ENCODE measurements at regions not wholly inside any gene's neighbourhood (a gene's known extent, or its start where the extent isn't known, plus 50 kb on each side); places are given as distances from the start of the nearest gene placed in this dataset.

DNA sequence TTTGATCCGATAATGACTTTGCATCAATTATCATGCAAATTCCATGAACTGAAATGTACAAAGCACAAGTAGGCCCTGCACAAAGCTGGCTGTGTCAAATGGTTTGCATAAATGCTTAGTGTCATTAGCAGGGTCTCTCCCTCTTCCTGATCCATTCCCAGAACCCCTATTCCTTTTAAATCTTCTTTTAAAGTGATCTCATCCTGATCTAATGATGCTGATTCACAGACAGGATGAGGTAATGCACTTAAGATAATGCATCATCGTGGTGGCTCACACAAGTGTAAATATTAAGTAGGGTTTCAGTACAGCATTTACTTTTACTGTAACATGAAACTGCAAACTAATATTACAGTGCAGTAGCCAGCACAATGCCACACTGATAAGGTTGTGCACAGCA lies 304.8 kb upstream of the SOX11 start:
- H3K4me1 Mint-ChIP-seq (ENCODE audit: low read depth): no peaks in the 10 kb centered on the region
- CTCF ChIA-PET: no interaction called here
- no peaks in the 10 kb centered on the region for H3K27me3 Mint-ChIP-seq (ENCODE audit: low read depth)
- no peak overlapping the region for H3K4me3 Mint-ChIP-seq
- no peak overlapping the region for H3K27ac Mint-ChIP-seq
- ATAC-seq: no peak
- no peaks in the 10 kb centered on the region for H3K36me3 Mint-ChIP-seq (ENCODE audit: low read depth)
- DNase-seq: no peak
- POLR2A ChIA-PET: no interaction called here
- peaks cover 11% of the 10 kb centered on the region for H3K9me3 Mint-ChIP-seq (ENCODE audit: insufficient read depth)

DNA sequence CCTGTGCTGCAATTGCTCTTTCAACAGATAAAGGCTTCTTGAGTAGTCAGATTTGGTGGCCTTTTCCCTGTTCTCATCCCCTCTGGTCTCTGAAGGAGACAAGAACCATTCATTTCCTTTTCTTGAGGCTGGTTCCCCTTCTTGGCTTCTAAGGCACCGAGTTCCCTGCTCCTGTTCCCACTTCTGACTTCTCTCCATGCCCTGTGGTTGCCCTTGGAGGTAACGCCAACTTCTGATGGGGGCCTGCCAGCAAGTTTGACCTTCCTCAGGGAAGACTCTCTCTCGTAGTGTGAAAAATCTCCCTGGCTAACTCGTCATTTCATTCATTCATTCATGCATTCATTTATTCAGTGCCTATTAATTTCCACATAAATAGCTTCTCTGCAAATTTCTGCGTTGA lies 302.4 kb upstream of the SOX11 start:
- no peaks in the 10 kb centered on the region for H3K4me1 Mint-ChIP-seq (ENCODE audit: low read depth)
- DNase-seq (no peak), ATAC-seq (no peak)
- H3K4me3 Mint-ChIP-seq: no peak overlapping the region
- H3K36me3 Mint-ChIP-seq (ENCODE audit: low read depth): no peaks in the 10 kb centered on the region
- H3K27me3 Mint-ChIP-seq (ENCODE audit: low read depth): no peaks in the 10 kb centered on the region
- CTCF ChIA-PET: no interaction called here
- POLR2A ChIA-PET: no interaction called here
- H3K9me3 Mint-ChIP-seq (ENCODE audit: insufficient read depth): peaks cover 8% of the 10 kb centered on the region
- H3K27ac Mint-ChIP-seq: no peak overlapping the region

DNA sequence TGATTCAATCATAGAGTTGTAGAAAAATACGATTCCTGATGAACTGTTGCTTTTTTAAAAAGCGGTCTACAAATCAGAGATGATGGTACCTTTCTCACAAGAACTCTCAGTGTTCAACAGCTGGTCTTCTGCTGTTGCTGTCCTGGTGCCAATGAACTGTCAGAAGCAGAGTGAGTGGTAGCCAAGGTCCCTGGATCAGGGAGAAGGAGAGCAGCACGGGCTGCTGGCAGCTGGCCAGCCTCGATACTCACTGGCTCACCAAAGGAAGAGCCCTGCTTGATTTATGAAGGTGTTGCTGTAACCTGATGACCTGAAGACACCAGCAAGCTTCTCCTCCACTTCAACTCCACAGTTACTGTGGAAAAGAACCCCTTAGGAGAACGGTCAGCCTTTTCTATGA lies 300.8 kb upstream of the SOX11 start:
- DNase-seq: no peak
- ChIA-PET POLR2A (no interaction called here), CTCF (no interaction called here)
- no peak for ATAC-seq
- H3K9me3 Mint-ChIP-seq (ENCODE audit: insufficient read depth): peaks cover 8% of the 10 kb centered on the region
- no peaks in the 10 kb centered on the region for H3K36me3 Mint-ChIP-seq (ENCODE audit: low read depth)
- no peak overlapping the region for H3K27ac Mint-ChIP-seq
- no peak overlapping the region for H3K4me3 Mint-ChIP-seq
- H3K4me1 Mint-ChIP-seq (ENCODE audit: low read depth): no peaks in the 10 kb centered on the region
- no peaks in the 10 kb centered on the region for H3K27me3 Mint-ChIP-seq (ENCODE audit: low read depth)

DNA sequence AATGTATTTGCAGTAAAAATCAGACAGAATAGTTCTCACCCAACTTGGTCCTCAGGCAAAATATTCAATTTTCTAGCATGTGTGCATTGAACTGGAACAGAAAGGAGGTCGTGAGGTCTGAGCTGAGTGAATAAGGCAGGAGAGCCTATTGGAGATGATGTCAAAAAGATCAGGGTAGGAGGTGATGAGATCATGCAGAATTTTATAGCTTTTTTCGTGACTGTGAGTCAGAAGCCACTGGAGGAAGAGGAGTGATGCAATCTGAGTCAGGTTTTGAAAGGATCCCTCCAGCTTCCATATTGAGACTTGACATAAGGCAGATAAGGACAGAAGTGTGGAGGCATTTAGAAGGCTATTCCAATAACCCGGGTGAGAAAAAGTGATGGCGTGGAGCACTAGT lies 299.5 kb upstream of the SOX11 start:
- H3K9me3 Mint-ChIP-seq (ENCODE audit: insufficient read depth): peaks cover 5% of the 10 kb centered on the region
- no peak overlapping the region for H3K4me3 Mint-ChIP-seq
- CTCF ChIA-PET: no interaction called here
- no peak for ATAC-seq
- no peaks in the 10 kb centered on the region for H3K27me3 Mint-ChIP-seq (ENCODE audit: low read depth)
- POLR2A ChIA-PET: no interaction called here
- H3K36me3 Mint-ChIP-seq (ENCODE audit: low read depth): no peaks in the 10 kb centered on the region
- no peaks in the 10 kb centered on the region for H3K4me1 Mint-ChIP-seq (ENCODE audit: low read depth)
- DNase-seq: no peak
- H3K27ac Mint-ChIP-seq: no peak overlapping the region

DNA sequence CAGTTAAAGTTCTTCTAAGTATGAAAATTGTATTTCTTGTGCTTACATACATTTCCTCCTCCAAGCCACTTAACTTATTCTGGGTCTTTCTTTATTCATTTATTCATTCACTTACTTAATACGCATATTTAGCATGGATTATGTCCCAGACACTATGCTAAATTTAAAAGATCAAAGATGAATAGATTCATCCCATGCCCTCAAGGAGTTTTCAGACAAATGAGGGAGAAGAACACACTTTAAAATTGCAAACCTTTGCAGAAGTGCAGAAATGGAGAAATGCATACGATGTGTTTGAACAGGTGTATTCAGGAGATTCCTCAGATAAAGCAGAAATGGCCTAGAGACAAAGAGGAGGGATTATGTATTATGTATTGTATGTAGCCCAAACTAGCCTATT lies 298.7 kb upstream of the SOX11 start:
- POLR2A ChIA-PET: no interaction called here

DNA sequence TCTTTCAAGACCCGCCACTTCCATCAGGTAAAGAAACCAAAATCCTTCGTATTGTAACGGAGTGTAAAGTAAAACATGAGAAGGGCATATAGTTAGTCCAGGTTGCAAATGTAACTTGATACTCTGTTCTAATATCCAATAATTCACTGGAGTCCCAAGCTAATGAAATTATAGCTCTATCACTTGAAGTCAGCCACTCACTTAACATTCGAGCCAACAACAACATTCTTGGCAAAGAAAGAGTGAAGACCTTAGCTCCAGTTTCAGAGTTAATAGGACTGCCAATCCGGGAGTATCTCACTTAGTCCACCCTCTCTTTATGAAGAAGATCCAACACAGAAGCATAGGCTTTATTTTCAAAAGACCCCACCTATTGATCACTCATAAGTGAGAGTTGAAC lies 298.0 kb upstream of the SOX11 start:
- POLR2A ChIA-PET: no interaction called here
- CTCF ChIA-PET: no interaction called here
- H3K4me1 Mint-ChIP-seq (ENCODE audit: low read depth): no peaks in the 10 kb centered on the region

More for the DNA sequence above, 298.7 kb upstream of the SOX11 start:
- H3K36me3 Mint-ChIP-seq (ENCODE audit: low read depth): no peaks in the 10 kb centered on the region
- H3K27me3 Mint-ChIP-seq (ENCODE audit: low read depth): no peaks in the 10 kb centered on the region
- DNase-seq (no peak), ATAC-seq (no peak)
- no peaks in the 10 kb centered on the region for H3K4me1 Mint-ChIP-seq (ENCODE audit: low read depth)
- peaks cover 3% of the 10 kb centered on the region for H3K9me3 Mint-ChIP-seq (ENCODE audit: insufficient read depth)
- CTCF ChIA-PET: no interaction called here
- no peak overlapping the region for H3K4me3 Mint-ChIP-seq
- no peak overlapping the region for H3K27ac Mint-ChIP-seq

DNA sequence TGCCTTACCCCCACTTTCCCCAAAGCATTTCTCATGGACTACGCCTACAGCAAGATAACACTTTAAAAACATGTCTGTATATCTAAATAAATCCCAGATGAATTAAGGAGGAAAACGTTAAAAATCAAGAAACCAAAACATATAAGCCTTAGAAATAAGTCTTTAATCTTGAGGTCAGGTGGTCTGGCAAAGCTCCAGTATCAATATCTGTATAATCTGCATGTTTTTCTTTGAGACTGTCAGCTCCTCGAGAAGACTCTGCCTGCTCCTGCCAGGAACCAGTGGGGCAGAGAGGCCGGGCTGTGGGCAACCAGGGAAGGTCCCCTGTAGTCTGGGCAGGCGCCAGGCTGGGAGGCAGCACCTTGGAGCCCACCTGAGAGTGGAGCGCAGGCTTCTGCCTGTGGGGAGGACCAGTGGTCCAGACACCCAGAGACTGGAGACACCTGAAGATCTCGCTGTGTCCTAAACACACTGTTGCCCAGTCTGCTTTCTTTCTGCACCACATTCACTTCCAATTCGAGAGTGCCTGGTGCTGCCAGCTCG lies 291.0 kb upstream of the SOX11 start:
- H3K9me3 Mint-ChIP-seq (ENCODE audit: insufficient read depth): no peaks in the 10 kb centered on the region
- no peak overlapping the region for H3K27ac Mint-ChIP-seq
- POLR2A ChIA-PET: no interaction called here
- no peak overlapping the region for H3K4me3 Mint-ChIP-seq
- CTCF ChIA-PET: no interaction called here
- H3K4me1 Mint-ChIP-seq (ENCODE audit: low read depth): no peaks in the 10 kb centered on the region
- no peaks in the 10 kb centered on the region for H3K36me3 Mint-ChIP-seq (ENCODE audit: low read depth)
- no peak for DNase-seq
- no peak for ATAC-seq
- H3K27me3 Mint-ChIP-seq (ENCODE audit: low read depth): no peaks in the 10 kb centered on the region

More for the DNA sequence above, 298.0 kb upstream of the SOX11 start:
- Mint-ChIP-seq H3K27me3 (ENCODE audit: low read depth) (no peaks in the 10 kb centered on the region), H3K9me3 (ENCODE audit: insufficient read depth) (peaks cover 3% of the 10 kb centered on the region), H3K27ac (no peak overlapping the region), H3K36me3 (ENCODE audit: low read depth) (no peaks in the 10 kb centered on the region), H3K4me3 (no peak overlapping the region)
- ATAC-seq (no peak), DNase-seq (no peak)

DNA sequence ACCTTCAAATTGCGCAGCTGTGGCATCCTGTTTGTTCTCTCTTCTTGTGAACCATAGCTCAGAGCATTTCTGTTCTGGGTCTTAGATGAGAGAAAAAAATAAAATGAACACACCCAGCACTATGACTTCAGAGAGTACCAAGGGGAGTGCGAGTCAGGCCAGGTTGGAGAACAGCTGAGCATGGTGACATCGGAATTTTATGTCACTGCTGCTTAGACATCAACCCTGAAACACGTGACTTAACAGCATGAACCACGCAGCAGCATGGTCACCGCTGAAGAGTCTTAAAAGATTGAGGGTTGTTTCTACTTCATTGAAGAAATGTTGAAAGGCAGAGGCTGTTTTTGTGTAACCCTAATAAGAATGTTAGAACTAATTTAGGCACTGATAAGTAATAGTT lies 288.8 kb upstream of the SOX11 start:
- ATAC-seq: no peak
- Mint-ChIP-seq H3K36me3 (ENCODE audit: low read depth) (no peaks in the 10 kb centered on the region), H3K27me3 (ENCODE audit: low read depth) (no peaks in the 10 kb centered on the region)

DNA sequence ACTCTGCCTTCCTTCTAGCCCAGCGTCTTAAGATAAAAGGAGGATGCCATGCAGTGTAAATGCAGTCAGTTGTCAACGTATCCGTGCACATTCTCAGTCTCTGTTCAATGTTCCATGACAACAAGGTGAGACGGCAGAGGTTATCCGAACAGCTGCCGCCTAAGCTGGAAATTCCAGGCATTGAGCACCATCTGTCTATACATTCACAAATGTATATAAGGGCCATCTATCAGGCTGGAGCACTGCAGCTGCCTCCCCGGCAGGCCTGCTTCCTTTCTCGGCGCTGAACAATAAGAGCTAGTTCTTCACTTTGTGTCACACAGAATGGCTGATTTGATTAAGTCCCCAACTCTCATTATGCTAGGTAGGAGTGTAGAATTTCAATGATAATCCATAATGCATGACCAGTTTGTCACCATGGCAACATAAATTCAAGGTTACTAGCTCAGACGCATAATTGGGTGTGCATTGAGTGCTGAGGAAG lies 282.2 kb upstream of the SOX11 start:
- ChIA-PET POLR2A (no interaction called here), CTCF (no interaction called here)
- H3K4me3 Mint-ChIP-seq: no peak overlapping the region
- no peaks in the 10 kb centered on the region for H3K4me1 Mint-ChIP-seq (ENCODE audit: low read depth)
- no peaks in the 10 kb centered on the region for H3K27me3 Mint-ChIP-seq (ENCODE audit: low read depth)
- no peaks in the 10 kb centered on the region for H3K9me3 Mint-ChIP-seq (ENCODE audit: insufficient read depth)
- no peak overlapping the region for H3K27ac Mint-ChIP-seq
- no peaks in the 10 kb centered on the region for H3K36me3 Mint-ChIP-seq (ENCODE audit: low read depth)
- DNase-seq (no peak), ATAC-seq (no peak)

More for the DNA sequence above, 288.8 kb upstream of the SOX11 start:
- Mint-ChIP-seq H3K4me3 (no peak overlapping the region), H3K4me1 (ENCODE audit: low read depth) (no peaks in the 10 kb centered on the region), H3K27ac (no peak overlapping the region), H3K9me3 (ENCODE audit: insufficient read depth) (no peaks in the 10 kb centered on the region)
- POLR2A ChIA-PET: no interaction called here
- CTCF ChIA-PET: no interaction called here
- DNase-seq: no peak

DNA sequence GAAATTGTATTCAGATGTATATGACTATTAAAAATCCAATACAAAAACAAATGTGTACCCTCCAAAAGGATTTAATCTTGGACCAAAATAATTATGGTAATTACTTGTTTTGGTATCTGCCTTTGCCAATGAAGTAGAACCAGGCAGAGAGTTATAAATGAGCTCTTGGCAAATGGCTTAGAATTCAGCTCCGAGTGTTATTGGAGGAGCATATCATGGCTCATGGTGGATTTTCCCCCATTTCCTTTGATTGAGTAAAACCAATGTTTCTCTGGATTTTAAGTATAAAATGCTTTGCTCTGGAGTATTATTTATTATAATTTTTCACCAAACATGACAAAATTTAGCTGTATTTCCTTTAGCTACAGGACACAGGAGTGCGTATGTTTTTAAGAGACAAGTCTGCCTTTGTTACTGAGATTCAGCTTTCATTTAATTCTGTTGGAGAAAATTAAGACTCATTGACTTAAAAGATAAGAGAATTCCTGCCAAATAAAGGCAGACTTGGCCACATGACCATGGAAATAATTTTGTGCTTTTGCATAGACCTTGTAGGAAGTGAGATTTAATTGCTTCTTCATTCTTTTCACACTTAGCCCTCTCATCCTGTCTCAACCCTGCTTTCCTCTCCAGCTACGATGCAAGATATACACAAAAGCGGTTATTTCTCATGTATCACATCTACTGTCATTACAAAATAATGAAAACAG lies 281.0 kb upstream of the SOX11 start:
- no peaks in the 10 kb centered on the region for H3K36me3 Mint-ChIP-seq (ENCODE audit: low read depth)
- H3K27me3 Mint-ChIP-seq (ENCODE audit: low read depth): no peaks in the 10 kb centered on the region
- H3K4me3 Mint-ChIP-seq: no peak overlapping the region
- CTCF ChIA-PET: no interaction called here
- no peaks in the 10 kb centered on the region for H3K4me1 Mint-ChIP-seq (ENCODE audit: low read depth)
- no peak for DNase-seq
- POLR2A ChIA-PET: no interaction called here
- no peak for ATAC-seq
- no peak overlapping the region for H3K27ac Mint-ChIP-seq
- no peaks in the 10 kb centered on the region for H3K9me3 Mint-ChIP-seq (ENCODE audit: insufficient read depth)

DNA sequence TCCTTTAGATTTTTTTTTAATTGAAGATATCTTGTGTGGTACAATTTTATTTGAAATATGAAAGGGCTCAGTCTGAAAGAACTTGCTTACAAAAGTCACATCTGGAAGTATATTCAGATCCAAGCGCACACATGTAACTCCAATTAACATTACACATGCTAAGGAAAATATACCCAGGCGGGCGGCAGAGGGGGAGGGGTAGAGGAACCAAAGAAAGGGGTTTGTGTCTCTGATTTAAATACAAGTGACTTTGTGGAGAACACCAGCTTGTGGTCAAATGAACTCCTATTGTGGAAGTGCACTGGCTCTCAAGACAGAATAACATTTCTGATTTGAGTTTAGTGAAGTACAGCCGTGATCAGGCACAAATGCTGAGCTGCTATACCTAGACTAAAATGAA lies 280.2 kb upstream of the SOX11 start:
- Mint-ChIP-seq H3K4me1 (ENCODE audit: low read depth) (no peaks in the 10 kb centered on the region), H3K36me3 (ENCODE audit: low read depth) (no peaks in the 10 kb centered on the region), H3K4me3 (no peak overlapping the region), H3K27ac (no peak overlapping the region), H3K27me3 (ENCODE audit: low read depth) (no peaks in the 10 kb centered on the region), H3K9me3 (ENCODE audit: insufficient read depth) (peaks cover under 1% of the 10 kb centered on the region)
- POLR2A ChIA-PET: no interaction called here
- DNase-seq (no peak), ATAC-seq (no peak)
- CTCF ChIA-PET: no interaction called here

DNA sequence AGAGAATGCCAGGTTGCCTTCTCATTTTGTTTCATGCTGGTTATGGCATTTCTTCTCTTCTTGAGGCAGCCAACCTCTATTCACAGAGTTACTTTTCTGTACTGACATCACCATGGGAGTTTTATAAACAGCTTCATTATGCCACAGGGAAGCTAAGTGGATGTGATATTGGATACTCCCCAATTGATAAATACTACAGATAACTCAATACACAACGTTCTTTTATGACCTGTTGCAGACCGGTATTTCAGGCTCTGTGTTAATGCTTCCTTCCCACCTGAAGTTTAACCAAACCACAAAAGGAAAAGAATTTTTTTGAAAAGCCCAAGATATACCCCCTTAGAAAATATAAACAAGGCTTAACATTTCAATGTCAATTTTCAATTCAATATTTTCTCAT lies 258.3 kb upstream of the SOX11 start:
- POLR2A ChIA-PET: no interaction called here
- no peak for DNase-seq

DNA sequence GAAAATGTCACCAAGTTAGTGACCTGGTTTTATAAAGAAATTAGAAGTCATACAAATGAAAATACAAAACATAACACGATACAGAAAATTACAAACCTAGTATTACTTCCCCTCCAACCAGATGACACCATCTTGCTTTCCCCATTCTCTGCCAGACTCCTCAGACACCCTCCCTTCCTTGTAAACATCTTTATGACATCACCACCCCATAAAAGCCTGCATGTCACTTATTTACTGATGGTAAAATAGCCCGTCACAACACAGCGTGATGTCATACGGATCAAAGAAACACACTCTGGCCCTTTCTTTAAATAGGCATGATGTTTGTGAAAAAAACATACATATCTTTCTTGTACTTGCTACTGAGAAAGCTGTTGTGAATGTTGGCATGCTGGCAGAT lies 254.8 kb upstream of the SOX11 start:
- no peak for DNase-seq
- CTCF ChIA-PET: no interaction called here
- no peaks in the 10 kb centered on the region for H3K9me3 Mint-ChIP-seq (ENCODE audit: insufficient read depth)
- POLR2A ChIA-PET: no interaction called here
- H3K36me3 Mint-ChIP-seq (ENCODE audit: low read depth): no peaks in the 10 kb centered on the region
- no peak overlapping the region for H3K4me3 Mint-ChIP-seq
- no peaks in the 10 kb centered on the region for H3K27me3 Mint-ChIP-seq (ENCODE audit: low read depth)
- H3K4me1 Mint-ChIP-seq (ENCODE audit: low read depth): no peaks in the 10 kb centered on the region
- no peak overlapping the region for H3K27ac Mint-ChIP-seq
- ATAC-seq: no peak

More for the DNA sequence above, 258.3 kb upstream of the SOX11 start:
- H3K4me3 Mint-ChIP-seq: no peak overlapping the region
- H3K9me3 Mint-ChIP-seq (ENCODE audit: insufficient read depth): no peaks in the 10 kb centered on the region
- H3K4me1 Mint-ChIP-seq (ENCODE audit: low read depth): no peaks in the 10 kb centered on the region
- no peak overlapping the region for H3K27ac Mint-ChIP-seq
- no peak for ATAC-seq
- CTCF ChIA-PET: no interaction called here
- no peaks in the 10 kb centered on the region for H3K36me3 Mint-ChIP-seq (ENCODE audit: low read depth)
- no peaks in the 10 kb centered on the region for H3K27me3 Mint-ChIP-seq (ENCODE audit: low read depth)
